HEK293 (cell line): ENCODE measurements at regions not wholly inside any gene's neighbourhood (a gene's known extent, or its start where the extent isn't known, plus 50 kb on each side); places are given as distances from the start of the nearest gene placed in this dataset.

Experiments used
- ATF2 ChIP-seq: fragments of 450-650 bp; formaldehyde crosslinking; IDR thresholded peaks from 2 replicates; pipeline ENCODE4 v1.5.1; 2016; ENCODE audit warnings: missing biosample characterization, missing genetic modification characterization, low read depth
- CTCF ChIP-seq: fragments of 450-650 bp; formaldehyde crosslinking; IDR thresholded peaks from 2 replicates; pipeline ENCODE4 v1.5.1; 2016; ENCODE audit warnings: missing biosample characterization, missing genetic modification characterization
- FEZF1 ChIP-seq: fragments of 450-650 bp; formaldehyde crosslinking; IDR thresholded peaks from 2 replicates; pipeline ENCODE4 v1.5.1; 2016; ENCODE audit warnings: missing biosample characterization, missing genetic modification characterization
- PATZ1 ChIP-seq: fragments of 450-650 bp; formaldehyde crosslinking; IDR thresholded peaks from 2 replicates; pipeline ENCODE4 v1.5.1; 2016; ENCODE audit warnings: missing biosample characterization, missing genetic modification characterization
- REST ChIP-seq: fragments of 450-650 bp; formaldehyde crosslinking; IDR thresholded peaks from 2 replicates; pipeline ENCODE4 v1.5.1; 2016; ENCODE audit warnings: missing biosample characterization, missing genetic modification characterization
- ZBTB7A ChIP-seq: fragments of 450-650 bp; formaldehyde crosslinking; IDR thresholded peaks from 2 replicates; pipeline ENCODE4 v1.5.1; 2016; ENCODE audit warnings: low read depth, missing biosample characterization, missing genetic modification characterization
- ZFP41 ChIP-seq: fragments of 450-650 bp; formaldehyde crosslinking; IDR thresholded peaks from 2 replicates; pipeline ENCODE4 v1.5.1; 2016; ENCODE audit warnings: missing biosample characterization, missing genetic modification characterization, borderline replicate concordance
- ZNF274 ChIP-seq, 2 experiments: fragments of 200-500 bp in 1 of 2; fragments of 450-650 bp in 1 of 2; sonication (Bioruptor generic) in 1 of 2; formaldehyde crosslinking in 1 of 2; IDR thresholded peaks; 2 replicates each; pipeline versions ENCODE4 v1.5.1 to v1.6.1; 2014 to 2016; ENCODE audit warnings: borderline replicate concordance in 1 of 2, inconsistent platforms in 1 of 2, low read length in 1 of 2, missing biosample characterization in 1 of 2, missing genetic modification characterization in 1 of 2
- ZNF311 ChIP-seq: fragments of 450-650 bp; formaldehyde crosslinking; IDR thresholded peaks from 2 replicates; pipeline ENCODE4 v1.5.1; 2017; ENCODE audit warnings: missing biosample characterization, missing genetic modification characterization, borderline replicate concordance
- ZNF549 ChIP-seq: fragments of 450-650 bp; IDR thresholded peaks from 2 replicates; pipeline ENCODE4 v1.5.1; 2018; ENCODE audit warnings: missing biosample characterization, missing genetic modification characterization, mild to moderate bottlenecking, inconsistent platforms, moderate library complexity
- ZNF624 ChIP-seq: fragments of 450-650 bp; formaldehyde crosslinking; IDR thresholded peaks from 2 replicates; pipeline ENCODE4 v1.5.1; 2017; ENCODE audit warnings: missing biosample characterization, missing genetic modification characterization
- TF ChIP-seq, protein P1 (sequence below): fragments of 450-650 bp; formaldehyde crosslinking; IDR thresholded peaks from 2 replicates; pipeline ENCODE4 v1.5.1; 2016; ENCODE audit warnings: missing biosample characterization, missing genetic modification characterization
- TF ChIP-seq, protein P2 (sequence below): fragments of 450-650 bp; formaldehyde crosslinking; optimal IDR thresholded peaks from 2 replicates; pipeline ENCODE3; 2016; ENCODE audit warnings: missing biosample characterization, mild to moderate bottlenecking, missing genetic modification characterization

DNA sequence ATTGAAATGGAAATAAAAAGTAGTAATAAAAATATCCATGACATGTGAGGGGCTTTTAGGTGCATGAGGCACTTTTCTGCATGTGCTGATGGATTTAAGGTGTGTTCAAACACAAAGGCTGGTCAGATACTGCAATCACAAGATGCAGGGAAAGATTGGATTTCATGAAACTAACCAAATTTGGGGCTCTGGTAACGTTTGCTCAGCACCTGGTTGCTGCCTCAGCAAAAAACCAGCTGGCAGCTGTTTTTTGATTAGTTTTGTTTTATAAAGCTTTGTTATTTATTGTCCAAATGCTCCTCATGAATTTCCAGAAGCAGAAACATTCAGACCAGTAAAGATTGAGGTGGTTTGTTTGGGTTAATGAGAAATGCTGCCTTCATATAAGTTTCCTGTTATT lies 195.7 kb upstream of the NRG3 start:
- TF ChIP-seq PATZ1 (tag by site-specific recombination) (no peak), CTCF (tag by site-specific recombination) (no peak), ZBTB7A (tag by site-specific recombination) (no peak), ZNF624 (tag by site-specific recombination) (no peak), FEZF1 (tag by site-specific recombination) (no peak), ZNF549 (no peak), ZNF274 (IDR thresholded peaks at IDR 0.05; ENCODE audit: low read length) (no peak), ZNF274 (tag by site-specific recombination; IDR thresholded peaks at IDR 0.05; ENCODE audit: borderline replicate concordance) (no peak), ZNF311 (tag by site-specific recombination) (no peak), ATF2 (no peak), REST (tag by site-specific recombination) (no peak), ZFP41 (tag by site-specific recombination) (no peak)
- TF ChIP-seq, protein P1, sequence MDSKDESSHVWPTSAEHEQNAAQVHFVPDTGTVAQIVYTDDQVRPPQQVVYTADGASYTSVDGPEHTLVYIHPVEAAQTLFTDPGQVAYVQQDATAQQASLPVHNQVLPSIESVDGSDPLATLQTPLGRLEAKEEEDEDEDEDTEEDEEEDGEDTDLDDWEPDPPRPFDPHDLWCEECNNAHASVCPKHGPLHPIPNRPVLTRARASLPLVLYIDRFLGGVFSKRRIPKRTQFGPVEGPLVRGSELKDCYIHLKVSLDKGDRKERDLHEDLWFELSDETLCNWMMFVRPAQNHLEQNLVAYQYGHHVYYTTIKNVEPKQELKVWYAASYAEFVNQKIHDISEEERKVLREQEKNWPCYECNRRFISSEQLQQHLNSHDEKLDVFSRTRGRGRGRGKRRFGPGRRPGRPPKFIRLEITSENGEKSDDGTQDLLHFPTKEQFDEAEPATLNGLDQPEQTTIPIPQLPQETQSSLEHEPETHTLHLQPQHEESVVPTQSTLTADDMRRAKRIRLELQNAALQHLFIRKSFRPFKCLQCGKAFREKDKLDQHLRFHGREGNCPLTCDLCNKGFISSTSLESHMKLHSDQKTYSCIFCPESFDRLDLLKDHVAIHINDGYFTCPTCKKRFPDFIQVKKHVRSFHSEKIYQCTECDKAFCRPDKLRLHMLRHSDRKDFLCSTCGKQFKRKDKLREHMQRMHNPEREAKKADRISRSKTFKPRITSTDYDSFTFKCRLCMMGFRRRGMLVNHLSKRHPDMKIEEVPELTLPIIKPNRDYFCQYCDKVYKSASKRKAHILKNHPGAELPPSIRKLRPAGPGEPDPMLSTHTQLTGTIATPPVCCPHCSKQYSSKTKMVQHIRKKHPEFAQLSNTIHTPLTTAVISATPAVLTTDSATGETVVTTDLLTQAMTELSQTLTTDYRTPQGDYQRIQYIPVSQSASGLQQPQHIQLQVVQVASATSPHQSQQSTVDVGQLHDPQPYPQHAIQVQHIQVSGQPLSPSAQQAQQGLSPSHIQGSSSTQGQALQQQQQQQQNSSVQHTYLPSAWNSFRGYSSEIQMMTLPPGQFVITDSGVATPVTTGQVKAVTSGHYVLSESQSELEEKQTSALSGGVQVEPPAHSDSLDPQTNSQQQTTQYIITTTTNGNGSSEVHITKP (tag by site-specific recombination) = no peak
- TF ChIP-seq, protein P2, sequence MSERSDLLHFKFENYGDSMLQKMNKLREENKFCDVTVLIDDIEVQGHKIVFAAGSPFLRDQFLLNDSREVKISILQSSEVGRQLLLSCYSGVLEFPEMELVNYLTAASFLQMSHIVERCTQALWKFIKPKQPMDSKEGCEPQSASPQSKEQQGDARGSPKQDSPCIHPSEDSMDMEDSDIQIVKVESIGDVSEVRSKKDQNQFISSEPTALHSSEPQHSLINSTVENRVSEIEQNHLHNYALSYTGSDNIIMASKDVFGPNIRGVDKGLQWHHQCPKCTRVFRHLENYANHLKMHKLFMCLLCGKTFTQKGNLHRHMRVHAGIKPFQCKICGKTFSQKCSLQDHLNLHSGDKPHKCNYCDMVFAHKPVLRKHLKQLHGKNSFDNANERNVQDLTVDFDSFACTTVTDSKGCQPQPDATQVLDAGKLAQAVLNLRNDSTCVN (tag by site-specific recombination) = no peak
